Activated CD4-positive, alpha-beta T cell treated with anti-CD3 and anti-CD28 coated beads, Interleukin-2, amount 50 U/mL, for 24 hours (primary cell): ENCODE measurements at regions not wholly inside any gene's neighbourhood (a gene's known extent, or its start where the extent isn't known, plus 50 kb on each side); places are given as distances from the start of the nearest gene placed in this dataset.
"Not testable (repeated sequence)": the region's sequence is repeated elsewhere in the genome, so short reads cannot be mapped to it uniquely, and the experiment has no call there.

Experiments used
- DNase-seq, 2 donors: peaks; one replicate each; pipeline ENCODE4 v3.0.0-alpha.2; 2020; ENCODE audit warnings: low read depth in 1 of 2, low spot score in 1 of 2

- no peak for DNase-seq
These were observed 811.9 kb upstream of the EPHA5 start for GRCh38 chr4:66482186-66482585.

- no peak for DNase-seq
These were observed 805.3 kb upstream of the EPHA5 start for GRCh38 chr4:66475596-66475995.

GRCh38 chr4:66465111-66465510 lies 794.8 kb upstream of the EPHA5 start:
- no peak for DNase-seq

- DNase-seq: not testable (repeated sequence)
These were observed 792.6 kb upstream of the EPHA5 start for GRCh38 chr4:66462890-66463289.

GRCh38 chr4:66451741-66452140 lies 781.5 kb upstream of the EPHA5 start:
- DNase-seq: no peak

- DNase-seq: no peak
These were observed 772.7 kb upstream of the EPHA5 start for GRCh38 chr4:66443008-66443407.

- DNase-seq: no peak
These were observed 769.2 kb upstream of the EPHA5 start for GRCh38 chr4:66439508-66439907.

- DNase-seq: no peak
These were observed 763.4 kb upstream of the EPHA5 start for GRCh38 chr4:66433706-66434105.

GRCh38 chr4:66430856-66431255 lies 760.6 kb upstream of the EPHA5 start:
- DNase-seq: no peak

GRCh38 chr4:66429276-66429675 lies 759.0 kb upstream of the EPHA5 start:
- DNase-seq: no peak

GRCh38 chr4:66416425-66416824 lies 746.1 kb upstream of the EPHA5 start:
- DNase-seq: no peak

GRCh38 chr4:66404141-66404540 lies 733.9 kb upstream of the EPHA5 start:
- DNase-seq: no peak

- no peak for DNase-seq
These were observed 706.6 kb upstream of the EPHA5 start for GRCh38 chr4:66376921-66377320.

- no peak for DNase-seq
These were observed 706.1 kb upstream of the EPHA5 start for GRCh38 chr4:66376396-66376795.

- no peak for DNase-seq
These were observed 703.0 kb upstream of the EPHA5 start for GRCh38 chr4:66373268-66373667.

- no peak for DNase-seq
These were observed 702.4 kb upstream of the EPHA5 start for GRCh38 chr4:66372706-66373105.

- no peak for DNase-seq
These were observed 696.9 kb upstream of the EPHA5 start for GRCh38 chr4:66367043-66367660.

GRCh38 chr4:66360395-66360794 lies 690.1 kb upstream of the EPHA5 start:
- DNase-seq: not testable (repeated sequence)

- DNase-seq: no peak
These were observed 687.0 kb upstream of the EPHA5 start for GRCh38 chr4:66357316-66357715.

GRCh38 chr4:66355328-66355727 lies 685.0 kb upstream of the EPHA5 start:
- DNase-seq: no peak

- no peak for DNase-seq
These were observed 681.5 kb upstream of the EPHA5 start for GRCh38 chr4:66351761-66352160.

GRCh38 chr4:66340286-66340893 lies 670.1 kb upstream of the EPHA5 start:
- no peak for DNase-seq

- DNase-seq: no peak
These were observed 668.7 kb upstream of the EPHA5 start for GRCh38 chr4:66339007-66339406.
